ENCODE measurements at regions not wholly inside any gene's neighbourhood (a gene's known extent, or its start where the extent isn't known, plus 50 kb on each side); places are given as distances from the start of the nearest gene placed in this dataset.

DNA sequence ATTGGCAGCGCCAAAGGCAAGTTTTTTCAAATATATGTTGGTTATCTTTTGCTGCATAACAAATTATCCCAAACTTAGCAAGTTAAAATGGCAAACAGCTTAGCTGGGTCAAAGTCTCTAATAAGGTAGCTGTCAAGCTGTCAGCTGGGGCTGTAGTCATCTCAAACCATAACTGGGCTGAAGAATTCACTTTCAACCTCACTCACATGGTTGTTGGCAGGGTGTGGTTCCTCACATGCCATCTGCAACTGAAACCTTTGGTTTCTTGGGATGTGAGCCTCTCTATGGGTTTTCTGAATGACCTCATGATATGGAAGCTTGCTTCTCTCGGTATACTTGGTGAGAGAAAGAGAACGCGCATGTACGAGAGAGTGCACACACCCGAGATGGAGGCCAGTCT lies 125.4 kb downstream of the LRIG3 start:
- 16% methylated on average over 6 of the region's 6 CpGs for WGBS (ENCODE audit: low lambda C conversion rate)
- CTCF ChIA-PET, result interaction anchor here (1.0 kb wide), 1 partner anchor 355 kb away, joined by 4 read pairs; no protein-coding TSS in a partner anchor

GRCh38 chr12:58795825-58796224 lies 124.5 kb downstream of the LRIG3 start:
- H3K4me1 ChIP-seq (ENCODE audit: control insufficient read depth in 1 of 2, insufficient read depth in 2 of 2, low read depth in 1 of 2, low read length in 1 of 2), result no peaks in the 10 kb centered on the region
- ChIA-PET CTCF (interaction anchor here (0.6 kb wide), 1 partner anchor 9 kb away, joined by 3 read pairs; no protein-coding TSS in a partner anchor), POLR2A (no interaction called here)
- DNase-seq, result no peak
- H3K4me2 ChIP-seq, result no peak overlapping the region
- H2AFZ ChIP-seq (ENCODE audit: low read depth), result no peak overlapping the region
- no peak overlapping the region for H3K4me3 ChIP-seq (ENCODE audit: low read depth in 2 of 2, low read length in 1 of 2)
- no peak for TF ChIP-seq EP300 (IDR thresholded peaks at IDR 0.05; ENCODE audit: borderline replicate concordance in 1 of 2, low read depth in 1 of 2, low read length in 1 of 2)
- no peak for TF ChIP-seq RAD21 (IDR thresholded peaks at IDR 0.05; ENCODE audit: low read length)
- TF ChIP-seq IRF3 (IDR thresholded peaks at IDR 0.05; ENCODE audit: low read depth, low read length), result no peak
- TF ChIP-seq YY1 (IDR thresholded peaks at IDR 0.05; ENCODE audit: low read depth), result no peak
- TF ChIP-seq, protein P1, sequence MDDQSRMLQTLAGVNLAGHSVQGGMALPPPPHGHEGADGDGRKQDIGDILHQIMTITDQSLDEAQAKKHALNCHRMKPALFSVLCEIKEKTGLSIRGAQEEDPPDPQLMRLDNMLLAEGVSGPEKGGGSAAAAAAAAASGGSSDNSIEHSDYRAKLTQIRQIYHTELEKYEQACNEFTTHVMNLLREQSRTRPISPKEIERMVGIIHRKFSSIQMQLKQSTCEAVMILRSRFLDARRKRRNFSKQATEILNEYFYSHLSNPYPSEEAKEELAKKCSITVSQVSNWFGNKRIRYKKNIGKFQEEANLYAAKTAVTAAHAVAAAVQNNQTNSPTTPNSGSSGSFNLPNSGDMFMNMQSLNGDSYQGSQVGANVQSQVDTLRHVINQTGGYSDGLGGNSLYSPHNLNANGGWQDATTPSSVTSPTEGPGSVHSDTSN (IDR thresholded peaks at IDR 0.05), result no peak
- TF ChIP-seq RXRA (IDR thresholded peaks at IDR 0.05; ENCODE audit: borderline replicate concordance, low read depth), result no peak
- no peak for TF ChIP-seq REST (IDR thresholded peaks at IDR 0.05; ENCODE audit: low read depth, low read length)
- TF ChIP-seq POLR2AphosphoS5 (IDR thresholded peaks at IDR 0.05; ENCODE audit: low read depth, low read length), result no peak
- no peak for TF ChIP-seq SMC3 (IDR thresholded peaks at IDR 0.05; ENCODE audit: low read depth, low read length)
- no peak for TF ChIP-seq TEAD4 (IDR thresholded peaks at IDR 0.05; ENCODE audit: borderline replicate concordance, insufficient read depth)
- TF ChIP-seq JUND (IDR thresholded peaks at IDR 0.05), result no peak
- no peaks in the 10 kb centered on the region for H3F3A ChIP-seq (replicated peaks; ENCODE audit: insufficient read depth)
- H3K27me3 ChIP-seq (ENCODE audit: insufficient read depth), result no peaks in the 10 kb centered on the region
- WGBS (ENCODE audit: low lambda C conversion rate), result 10% methylated on average over 3 of the region's 3 CpGs
- no peaks in the 10 kb centered on the region for H3K9me2 ChIP-seq
- no peak overlapping the region for H3K27ac ChIP-seq (ENCODE audit: low read depth in 2 of 2, low read length in 1 of 2)
- H4K20me1 ChIP-seq (ENCODE audit: insufficient read depth), result no peaks in the 10 kb centered on the region
- H3K79me2 ChIP-seq (ENCODE audit: insufficient read depth), result no peaks in the 10 kb centered on the region
- no peaks in the 10 kb centered on the region for H3K9me3 ChIP-seq
- no peaks in the 10 kb centered on the region for H3K36me3 ChIP-seq (replicated peaks in 1 of 2; ENCODE audit: control insufficient read depth in 1 of 2, insufficient read depth in 2 of 2, low read length in 1 of 2)
- H3K9ac ChIP-seq, result no peak overlapping the region

More for the DNA sequence above, 125.4 kb downstream of the LRIG3 start:
- H3K79me2 ChIP-seq (ENCODE audit: insufficient read depth), result no peaks in the 10 kb centered on the region
- no peaks in the 10 kb centered on the region for H3K9me2 ChIP-seq
- H3K9me3 ChIP-seq, result no peaks in the 10 kb centered on the region
- DNase-seq, result no peak
- H3K4me2 ChIP-seq, result no peak overlapping the region
- no peak for TF ChIP-seq TCF12 (IDR thresholded peaks at IDR 0.05)
- TF ChIP-seq RAD21 (IDR thresholded peaks at IDR 0.05; ENCODE audit: low read length), result no peak
- no peak for TF ChIP-seq GATA2 (CRISPR knock-in tag; IDR thresholded peaks at IDR 0.05)
- no peak for TF ChIP-seq NFIC (IDR thresholded peaks at IDR 0.05; ENCODE audit: borderline replicate concordance)
- no peak for TF ChIP-seq ZBTB33 (IDR thresholded peaks at IDR 0.05; ENCODE audit: borderline replicate concordance, low read depth)
- no peak for TF ChIP-seq YY1 (IDR thresholded peaks at IDR 0.05; ENCODE audit: low read depth)
- no peak for TF ChIP-seq POLR2AphosphoS5 (IDR thresholded peaks at IDR 0.05; ENCODE audit: low read depth, low read length)
- TF ChIP-seq ELF1 (IDR thresholded peaks at IDR 0.05), result no peak
- TF ChIP-seq SMC3 (IDR thresholded peaks at IDR 0.05; ENCODE audit: low read depth, low read length), result no peak
- no peak for TF ChIP-seq TAF1 (IDR thresholded peaks at IDR 0.05; ENCODE audit: borderline replicate concordance, low read depth, low read length)
- H3K27me3 ChIP-seq (ENCODE audit: insufficient read depth), result no peaks in the 10 kb centered on the region
- POLR2A ChIA-PET, result no interaction called here
- no peaks in the 10 kb centered on the region for H3F3A ChIP-seq (replicated peaks; ENCODE audit: insufficient read depth)
- no peaks in the 10 kb centered on the region for H3K4me1 ChIP-seq (ENCODE audit: control insufficient read depth in 1 of 2, insufficient read depth in 2 of 2, low read depth in 1 of 2, low read length in 1 of 2)
- no peak overlapping the region for H3K9ac ChIP-seq
- no peak overlapping the region for H2AFZ ChIP-seq (ENCODE audit: low read depth)
- H4K20me1 ChIP-seq (ENCODE audit: insufficient read depth), result no peaks in the 10 kb centered on the region
- H3K4me3 ChIP-seq (ENCODE audit: low read depth in 2 of 2, low read length in 1 of 2), result no peak overlapping the region
- no peak overlapping the region for H3K27ac ChIP-seq (ENCODE audit: low read depth in 2 of 2, low read length in 1 of 2)
- H3K36me3 ChIP-seq (replicated peaks in 1 of 2; ENCODE audit: control insufficient read depth in 1 of 2, insufficient read depth in 2 of 2, low read length in 1 of 2), result no peaks in the 10 kb centered on the region
